Adrenal gland (tissue), 9 donors: ENCODE measurements at regions not wholly inside any gene's neighbourhood (a gene's known extent, or its start where the extent isn't known, plus 50 kb on each side); places are given as distances from the start of the nearest gene placed in this dataset.

ENCODE experiments used
- DNase-seq, 7 donors: peaks; one replicate each; pipeline ENCODE4 v3.0.0-alpha.2; 2019 to 2020
- H3K27ac ChIP-seq, 5 donors: fragments of 200-600 bp; sonication (generic) in 4 of 5; 1 replicate in 3 of 5; 2 replicates in 2 of 5; pipeline versions ENCODE4 v1.5.1 to v1.8.0; 2016 to 2020; ENCODE audit warnings: mild to moderate bottlenecking in 1 of 5
- H3K27me3 ChIP-seq: fragments of 200-600 bp; 2 replicates; pipeline ENCODE4 v1.8.0; 2021
- H3K36me3 ChIP-seq, 2 donors: fragments of 200-600 bp; replicated peaks in 1 of 2; 1 replicate in 1 of 2; 2 replicates in 1 of 2; pipeline versions ENCODE4 v1.5.1 to v1.8.0; 2018 to 2022
- H3K4me1 ChIP-seq, 2 donors: fragments of 200-600 bp; replicated peaks in 1 of 2; 1 replicate in 1 of 2; 2 replicates in 1 of 2; pipeline versions ENCODE4 v1.5.1 to v1.8.0; 2018 to 2021
- H3K4me3 ChIP-seq, 4 donors: fragments of 200-600 bp; sonication (generic) in 3 of 4; one replicate each; pipeline ENCODE4 v1.5.1; 2016 to 2018
- H3K9me3 ChIP-seq, 3 donors: fragments of 200-600 bp; sonication (generic) in 1 of 3; replicated peaks in 1 of 3; 1 replicate in 2 of 3; 2 replicates in 1 of 3; pipeline versions ENCODE4 v1.5.1 to v1.8.0; 2016 to 2021
- POLR2A ChIP-seq, 2 donors: fragments of 450-650 bp; IDR thresholded peaks; one replicate each; pipeline ENCODE4 v1.6.1; 2017; ENCODE audit warnings: antibody characterized with exemption in 2 of 2, mild to moderate bottlenecking in 2 of 2, moderate library complexity in 1 of 2
- WGBS, 4 donors: extraction: QIAGEN DNeasy Blood & Tissue Kit in 2 of 4; methylation state at CpG; one replicate each; pipeline versions ENCODE4 v1.1.5 to v1.1.7; 2013 to 2017; 5-methylcytosine and 5-hydroxymethylcytosine counted together
- intact Hi-C, 2 donors: fragments of 100-400 bp; cut with DNase I; formaldehyde crosslinking; loops; one replicate each; pipeline versions ENCODE4 v1.14.1 to v1.15.0; 2022 to 2023
- TF ChIP-seq, protein P1 (sequence below), 6 experiments: fragments of 450-650 bp in 4 of 6; fragments of 200-600 bp in 2 of 6; sonication (generic) in 1 of 6; IDR thresholded peaks; 1 replicate in 5 of 6; 2 replicates in 1 of 6; pipeline versions ENCODE4 v1.5.1 to v1.8.0; 2016 to 2021; ENCODE audit warnings: antibody characterized with exemption in 6 of 6, mild to moderate bottlenecking in 2 of 6, moderate library complexity in 1 of 6
- donor health status: healthy with polysubstance abuse.
- donor health status: Bipolar disorder and iron deficiency.
- donor health status: DM: yes; HTN: yes; CAD: no.
- donor health status: DM: no; HTN: no; CAD: no.
- donor health status: DM: no; HTN: no; CAD: no.

- intact Hi-C loops: no loop called here
- H3K4me3 ChIP-seq: no peak overlapping the region
- H3K27ac ChIP-seq: no peak overlapping the region
- no peaks in the 10 kb centered on the region for H3K9me3 ChIP-seq
- no peaks in the 10 kb centered on the region for H3K36me3 ChIP-seq
- peak in 2 of 7 donors; percentile 3 to 24 for DNase-seq
- no peak for TF ChIP-seq POLR2A (IDR thresholded peaks at IDR 0.05)
- TF ChIP-seq, protein P1, sequence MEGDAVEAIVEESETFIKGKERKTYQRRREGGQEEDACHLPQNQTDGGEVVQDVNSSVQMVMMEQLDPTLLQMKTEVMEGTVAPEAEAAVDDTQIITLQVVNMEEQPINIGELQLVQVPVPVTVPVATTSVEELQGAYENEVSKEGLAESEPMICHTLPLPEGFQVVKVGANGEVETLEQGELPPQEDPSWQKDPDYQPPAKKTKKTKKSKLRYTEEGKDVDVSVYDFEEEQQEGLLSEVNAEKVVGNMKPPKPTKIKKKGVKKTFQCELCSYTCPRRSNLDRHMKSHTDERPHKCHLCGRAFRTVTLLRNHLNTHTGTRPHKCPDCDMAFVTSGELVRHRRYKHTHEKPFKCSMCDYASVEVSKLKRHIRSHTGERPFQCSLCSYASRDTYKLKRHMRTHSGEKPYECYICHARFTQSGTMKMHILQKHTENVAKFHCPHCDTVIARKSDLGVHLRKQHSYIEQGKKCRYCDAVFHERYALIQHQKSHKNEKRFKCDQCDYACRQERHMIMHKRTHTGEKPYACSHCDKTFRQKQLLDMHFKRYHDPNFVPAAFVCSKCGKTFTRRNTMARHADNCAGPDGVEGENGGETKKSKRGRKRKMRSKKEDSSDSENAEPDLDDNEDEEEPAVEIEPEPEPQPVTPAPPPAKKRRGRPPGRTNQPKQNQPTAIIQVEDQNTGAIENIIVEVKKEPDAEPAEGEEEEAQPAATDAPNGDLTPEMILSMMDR (IDR thresholded peaks at IDR 0.05): no peak
- 91 to 95% (median 94%) methylated on average over 11 of the region's 11 CpGs for whole genome bisulfite sequencing, 4 donors
- no peaks in the 10 kb centered on the region for H3K27me3 ChIP-seq
- H3K4me1 ChIP-seq: no peaks in the 10 kb centered on the region
These were observed 69.2 kb upstream of the RGS2 start for GRCh38 chr1:192739476-192740184.

GRCh38 chr1:192740214-192740613 is 68.6 kb upstream of the RGS2 start:
- H3K4me3 ChIP-seq: no peak overlapping the region
- no peaks in the 10 kb centered on the region for H3K36me3 ChIP-seq
- no peak for TF ChIP-seq POLR2A (IDR thresholded peaks at IDR 0.05)
- H3K27me3 ChIP-seq: no peaks in the 10 kb centered on the region
- DNase-seq: no peak
- no peaks in the 10 kb centered on the region for H3K4me1 ChIP-seq
- intact Hi-C loops: no loop called here
- 94 to 100% (median 99%) methylated on average over 1 of the region's 1 CpG for WGBS, 4 donors
- no peak overlapping the region for H3K27ac ChIP-seq
- no peaks in the 10 kb centered on the region for H3K9me3 ChIP-seq

DNA sequence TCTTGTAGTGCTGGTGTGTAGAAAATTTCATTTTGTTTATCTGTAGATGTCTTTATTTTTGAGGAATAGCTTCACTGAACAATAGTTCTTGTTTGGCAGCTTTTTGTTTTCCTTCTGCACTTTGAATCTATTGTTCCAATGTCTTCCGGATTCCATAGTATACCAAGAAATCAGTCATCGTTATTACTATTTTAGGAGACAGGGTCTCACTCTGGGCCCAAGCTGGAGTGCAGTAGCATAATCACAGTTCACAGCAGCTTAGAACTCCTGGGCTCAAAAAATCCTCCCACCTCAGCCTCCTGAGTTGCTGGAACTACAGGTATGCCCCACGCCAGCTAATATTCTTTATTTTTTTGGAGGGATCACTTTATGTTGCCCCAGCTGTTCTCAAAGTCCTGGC is 67.7 kb upstream of the RGS2 start:
- H3K9me3 ChIP-seq: no peaks in the 10 kb centered on the region
- H3K36me3 ChIP-seq: no peaks in the 10 kb centered on the region
- H3K4me3 ChIP-seq: no peak overlapping the region
- DNase-seq: no peak
- H3K27me3 ChIP-seq: no peaks in the 10 kb centered on the region
- no peak for TF ChIP-seq POLR2A (IDR thresholded peaks at IDR 0.05)
- TF ChIP-seq, protein P1 (IDR thresholded peaks at IDR 0.05): no peak
- 89 to 94% (median 91%) methylated on average over 3 of the region's 3 CpGs for WGBS, 4 donors
- intact Hi-C loops: no loop called here
- no peaks in the 10 kb centered on the region for H3K4me1 ChIP-seq
- no peak overlapping the region for H3K27ac ChIP-seq

GRCh38 chr1:192747301-192747700 is 61.5 kb upstream of the RGS2 start:
- intact Hi-C loops: no loop called here
- no peaks in the 10 kb centered on the region for H3K4me1 ChIP-seq
- no peaks in the 10 kb centered on the region for H3K36me3 ChIP-seq
- H3K27me3 ChIP-seq: no peaks in the 10 kb centered on the region
- DNase-seq: no peak
- no peaks in the 10 kb centered on the region for H3K9me3 ChIP-seq
- H3K4me3 ChIP-seq: no peak overlapping the region
- TF ChIP-seq POLR2A (IDR thresholded peaks at IDR 0.05): no peak
- TF ChIP-seq, protein P1 (IDR thresholded peaks at IDR 0.05): no peak
- H3K27ac ChIP-seq: no peak overlapping the region

GRCh38 chr1:192747943-192748342 is 60.9 kb upstream of the RGS2 start:
- 55 to 63% (median 61%) methylated on average over 3 of the region's 3 CpGs for WGBS, 4 donors
- Histone ChIP-seq H3K4me1 (no peaks in the 10 kb centered on the region), H3K27me3 (no peaks in the 10 kb centered on the region), H3K9me3 (no peaks in the 10 kb centered on the region), H3K36me3 (no peaks in the 10 kb centered on the region), H3K27ac (no peak overlapping the region), H3K4me3 (no peak overlapping the region)
- intact Hi-C loops: no loop called here
- TF ChIP-seq, protein P1 (IDR thresholded peaks at IDR 0.05): no peak
- TF ChIP-seq POLR2A (IDR thresholded peaks at IDR 0.05): no peak
- DNase-seq: no peak
